HepG2 (cell line): ENCODE measurements at regions not wholly inside any gene's neighbourhood (a gene's known extent, or its start where the extent isn't known, plus 50 kb on each side); places are given as distances from the start of the nearest gene placed in this dataset.

ENCODE experiments used
- DZIP1 ChIP-seq: sonication (generic); formaldehyde crosslinking; IDR thresholded peaks from 2 replicates; pipeline ENCODE4 v1.5.0; 2020; ENCODE audit warnings: mild to moderate bottlenecking, missing genetic modification reagents
- EEA1 ChIP-seq: sonication (generic); formaldehyde crosslinking; IDR thresholded peaks from 2 replicates; pipeline ENCODE4 v1.5.1; 2020; ENCODE audit warnings: mild to moderate bottlenecking, missing genetic modification reagents, borderline replicate concordance
- ELF4 ChIP-seq: sonication (generic); formaldehyde crosslinking; IDR thresholded peaks from 2 replicates; pipeline ENCODE4 v1.5.0; 2020; ENCODE audit warnings: missing genetic modification reagents, mild to moderate bottlenecking, moderate library complexity, borderline replicate concordance
- FLYWCH1 ChIP-seq: sonication (generic); formaldehyde crosslinking; IDR thresholded peaks from 2 replicates; pipeline ENCODE4 v1.8.1; 2023; ENCODE audit warnings: mild to moderate bottlenecking, missing genetic modification reagents
- GTF2F1 ChIP-seq: fragments of 150-350 bp; IDR thresholded peaks from 2 replicates; pipeline ENCODE4 v1.6.1; 2014; ENCODE audit warnings: low read length
- HDAC1 ChIP-seq: sonication (generic); formaldehyde crosslinking; IDR thresholded peaks from 2 replicates; pipeline ENCODE4 v1.5.1; 2020; ENCODE audit warnings: mild to moderate bottlenecking, missing genetic modification reagents
- HOXA3 ChIP-seq: sonication (generic); formaldehyde crosslinking; IDR thresholded peaks from 2 replicates; pipeline ENCODE4 v1.5.0; 2020; ENCODE audit warnings: missing genetic modification reagents
- JARID2 ChIP-seq: sonication (generic); formaldehyde crosslinking; IDR thresholded peaks from 2 replicates; pipeline ENCODE4 v1.8.1; 2023; ENCODE audit warnings: missing genetic modification reagents, inconsistent platforms; ENCODE audit not compliant: insufficient replicate concordance
- MLX ChIP-seq: IDR thresholded peaks from 2 replicates; pipeline ENCODE4 v1.6.1; 2016
- ZFAT ChIP-seq: sonication (generic); formaldehyde crosslinking; conservative IDR thresholded peaks from 2 replicates; pipeline ENCODE4 v1.8.1; 2023; ENCODE audit warnings: missing genetic modification reagents, inconsistent platforms
- ZMYM4 ChIP-seq: sonication (generic); formaldehyde crosslinking; IDR thresholded peaks from 2 replicates; pipeline ENCODE4 v1.8.1; 2023; ENCODE audit warnings: mild to moderate bottlenecking, missing genetic modification reagents
- ZNF160 ChIP-seq: sonication (generic); formaldehyde crosslinking; IDR thresholded peaks from 2 replicates; pipeline ENCODE4 v1.8.0; 2022; ENCODE audit warnings: mild to moderate bottlenecking, inconsistent platforms, missing genetic modification reagents
- ZNF280D ChIP-seq: sonication (generic); formaldehyde crosslinking; IDR thresholded peaks from 2 replicates; pipeline ENCODE4 v1.5.1; 2020; ENCODE audit warnings: mild to moderate bottlenecking, missing genetic modification reagents
- ZNF292 ChIP-seq: sonication (generic); formaldehyde crosslinking; IDR thresholded peaks from 2 replicates; pipeline ENCODE4 v1.8.1; 2022; ENCODE audit warnings: mild to moderate bottlenecking, low read depth, missing genetic modification reagents, borderline replicate concordance
- ZNF557 ChIP-seq: sonication (generic); formaldehyde crosslinking; IDR thresholded peaks from 2 replicates; pipeline ENCODE4 v1.4.0; 2020; ENCODE audit warnings: missing genetic modification reagents
- ZNF597 ChIP-seq: sonication (generic); formaldehyde crosslinking; IDR thresholded peaks from 2 replicates; pipeline ENCODE4 v1.5.0; 2020; ENCODE audit warnings: missing genetic modification reagents
- ZNF674 ChIP-seq: sonication (generic); formaldehyde crosslinking; IDR thresholded peaks from 2 replicates; pipeline ENCODE4 v1.5.0; 2020; ENCODE audit warnings: low read depth, mild to moderate bottlenecking, missing genetic modification reagents
- ZSCAN22 ChIP-seq: sonication (generic); formaldehyde crosslinking; IDR thresholded peaks from 2 replicates; pipeline ENCODE4 v1.4.0; 2020; ENCODE audit warnings: mild to moderate bottlenecking, missing genetic modification reagents

- TF ChIP-seq DZIP1, result 0 out of 2 replicates have a peak, but pooled peaks have one; percentile 9
- TF ChIP-seq ZNF597, result no peak
- no peak for TF ChIP-seq HDAC1 (CRISPR knock-in tag)
- no peak for TF ChIP-seq ZNF160 (CRISPR knock-in tag)
- TF ChIP-seq ZMYM4, result no peak
- TF ChIP-seq FLYWCH1 (CRISPR knock-in tag), result no peak
- no peak for TF ChIP-seq HOXA3 (CRISPR knock-in tag)
- TF ChIP-seq ZFAT (CRISPR knock-in tag), result no peak
- TF ChIP-seq ELF4 (CRISPR knock-in tag), result no peak
- TF ChIP-seq EEA1 (CRISPR knock-in tag), result no peak
- no peak for TF ChIP-seq ZNF280D
- no peak for TF ChIP-seq JARID2 (CRISPR knock-in tag)
- no peak for TF ChIP-seq ZNF292
- no peak for TF ChIP-seq ZSCAN22 (CRISPR knock-in tag)
- no peak for TF ChIP-seq GTF2F1
- no peak for TF ChIP-seq MLX (CRISPR knock-in tag)
- TF ChIP-seq ZNF557 (CRISPR knock-in tag), result no peak
- no peak for TF ChIP-seq ZNF674
These were observed 154.3 kb upstream of the PTPN1 start (continued) for GRCh38 chr20:50355590-50356524.
